ENCODE measurements at regions not wholly inside any gene's neighbourhood (a gene's known extent, or its start where the extent isn't known, plus 50 kb on each side); places are given as distances from the start of the nearest gene placed in this dataset.
A peak's percentile ranks its signal among the peaks of the same experiment; 100 is the strongest.

DNA sequence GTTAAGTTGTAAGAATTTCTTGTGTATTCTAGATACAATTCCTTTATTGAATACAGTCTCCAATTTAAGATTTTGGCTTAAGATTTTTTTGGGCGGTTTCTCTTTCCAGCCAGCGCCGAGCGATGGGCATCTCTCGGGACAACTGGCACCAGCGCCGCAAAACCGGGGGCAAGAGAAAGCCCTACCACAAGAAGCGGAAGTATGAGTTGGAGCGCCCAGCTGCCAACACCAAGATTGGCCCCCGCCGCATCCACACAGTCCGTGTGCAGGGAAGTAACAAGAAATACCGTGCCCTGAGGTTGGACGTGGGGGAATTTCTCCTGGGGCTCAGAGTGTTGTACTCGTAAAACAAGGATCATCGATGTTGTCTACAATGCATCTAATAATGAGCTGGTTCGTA is 278.7 kb upstream of the TARS1 start:
- intact Hi-C loops (cut with DNase I, micrococcal nuclease) = no loop called here
- no peaks in the 10 kb centered on the region for H3K9me3 ChIP-seq
- ATAC-seq (no peak), DNase-seq (peak in 1 of 3 donors; percentile 34)
- no peak overlapping the region for H3K4me3 ChIP-seq
- no peaks in the 10 kb centered on the region for H3K4me1 ChIP-seq (ENCODE audit: low read depth)
- TF ChIP-seq, protein P1, sequence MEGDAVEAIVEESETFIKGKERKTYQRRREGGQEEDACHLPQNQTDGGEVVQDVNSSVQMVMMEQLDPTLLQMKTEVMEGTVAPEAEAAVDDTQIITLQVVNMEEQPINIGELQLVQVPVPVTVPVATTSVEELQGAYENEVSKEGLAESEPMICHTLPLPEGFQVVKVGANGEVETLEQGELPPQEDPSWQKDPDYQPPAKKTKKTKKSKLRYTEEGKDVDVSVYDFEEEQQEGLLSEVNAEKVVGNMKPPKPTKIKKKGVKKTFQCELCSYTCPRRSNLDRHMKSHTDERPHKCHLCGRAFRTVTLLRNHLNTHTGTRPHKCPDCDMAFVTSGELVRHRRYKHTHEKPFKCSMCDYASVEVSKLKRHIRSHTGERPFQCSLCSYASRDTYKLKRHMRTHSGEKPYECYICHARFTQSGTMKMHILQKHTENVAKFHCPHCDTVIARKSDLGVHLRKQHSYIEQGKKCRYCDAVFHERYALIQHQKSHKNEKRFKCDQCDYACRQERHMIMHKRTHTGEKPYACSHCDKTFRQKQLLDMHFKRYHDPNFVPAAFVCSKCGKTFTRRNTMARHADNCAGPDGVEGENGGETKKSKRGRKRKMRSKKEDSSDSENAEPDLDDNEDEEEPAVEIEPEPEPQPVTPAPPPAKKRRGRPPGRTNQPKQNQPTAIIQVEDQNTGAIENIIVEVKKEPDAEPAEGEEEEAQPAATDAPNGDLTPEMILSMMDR (IDR thresholded peaks at IDR 0.05) = no peak
- H3K36me3 ChIP-seq (ENCODE audit: low read depth) = no peaks in the 10 kb centered on the region

DNA sequence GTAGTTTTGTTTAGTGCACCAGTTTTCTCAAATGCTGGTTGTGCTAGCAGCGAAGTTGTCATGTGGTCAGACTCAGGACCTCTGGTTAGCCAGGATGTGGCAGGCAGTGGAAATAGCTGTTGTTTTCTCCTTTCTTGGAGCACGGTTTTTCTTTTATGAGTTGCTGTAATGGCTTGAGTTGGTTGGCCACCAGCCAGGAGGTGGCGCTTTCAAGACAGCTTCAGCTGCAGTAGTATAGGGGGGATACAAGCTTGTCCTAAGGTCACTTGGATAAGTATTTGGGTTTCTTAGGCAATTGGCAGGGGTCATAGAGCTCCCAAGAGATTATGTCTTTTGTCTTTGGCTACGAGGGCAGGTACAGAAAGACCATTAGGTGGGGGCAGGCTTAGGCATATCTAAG is 274.2 kb upstream of the TARS1 start:
- TF ChIP-seq, protein P1 (IDR thresholded peaks at IDR 0.05) = no peak
- ATAC-seq (no peak), DNase-seq (peak in 1 of 3 donors; percentile 4)

DNA sequence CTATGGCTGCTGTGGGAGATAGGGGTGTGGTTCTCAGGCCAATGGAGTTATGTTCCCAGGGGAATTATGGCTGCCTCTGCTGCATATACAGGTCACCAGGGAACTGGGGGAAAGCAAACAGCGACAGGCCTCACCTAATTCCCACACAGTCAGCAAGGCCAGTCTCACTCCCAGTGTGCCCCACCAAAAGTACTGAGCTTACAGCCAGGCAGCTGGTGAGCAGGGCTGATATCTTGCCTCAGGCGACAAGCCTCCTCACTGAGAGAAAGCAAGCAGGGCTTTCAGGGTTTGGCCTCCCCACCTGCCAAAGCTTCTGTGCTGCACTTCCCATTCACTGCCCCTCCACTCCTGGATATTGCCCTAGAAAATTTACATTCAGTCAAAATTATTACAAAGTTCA is 273.8 kb upstream of the TARS1 start:
- Histone ChIP-seq H3K4me3 (no peak overlapping the region), H3K36me3 (ENCODE audit: low read depth) (no peaks in the 10 kb centered on the region), H3K4me1 (ENCODE audit: low read depth) (no peaks in the 10 kb centered on the region), H3K9me3 (peaks cover 16% of the 10 kb centered on the region)
- no peak for DNase-seq
- TF ChIP-seq, protein P1 (IDR thresholded peaks at IDR 0.05) = no peak
- ATAC-seq = no peak
- intact Hi-C loops (cut with DNase I, micrococcal nuclease) = no loop called here

More for the DNA sequence above, 274.2 kb upstream of the TARS1 start:
- Histone ChIP-seq H3K36me3 (ENCODE audit: low read depth) (no peaks in the 10 kb centered on the region), H3K4me1 (ENCODE audit: low read depth) (no peaks in the 10 kb centered on the region), H3K9me3 (peaks cover 16% of the 10 kb centered on the region), H3K4me3 (no peak overlapping the region)
- intact Hi-C loops (cut with DNase I, micrococcal nuclease) = no loop called here

DNA sequence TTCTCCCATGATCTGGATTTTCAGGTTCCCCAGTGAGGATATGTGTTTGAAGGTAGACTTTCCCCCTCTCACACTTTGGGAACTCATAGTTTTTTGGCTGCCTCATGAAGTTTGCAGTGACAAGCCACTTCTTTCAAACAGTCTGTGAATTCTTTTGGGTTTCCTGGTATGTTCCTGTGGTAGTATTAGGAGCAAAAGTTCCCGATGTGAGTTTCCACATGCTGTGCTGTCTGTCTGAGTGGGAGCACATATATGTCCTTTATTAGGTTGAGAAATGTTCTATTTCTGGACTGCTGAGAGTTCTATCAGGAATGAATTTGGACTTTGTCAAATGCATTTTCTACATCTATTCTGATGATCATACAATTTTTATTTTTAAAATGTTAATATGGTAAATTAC is 273.2 kb upstream of the TARS1 start:
- ATAC-seq (no peak), DNase-seq (no peak)
- peaks cover 16% of the 10 kb centered on the region for H3K9me3 ChIP-seq
- intact Hi-C loops (cut with DNase I, micrococcal nuclease) = no loop called here
- no peaks in the 10 kb centered on the region for H3K4me1 ChIP-seq (ENCODE audit: low read depth)
- TF ChIP-seq, protein P1 (IDR thresholded peaks at IDR 0.05) = no peak
- no peak overlapping the region for H3K4me3 ChIP-seq
- no peaks in the 10 kb centered on the region for H3K36me3 ChIP-seq (ENCODE audit: low read depth)

DNA sequence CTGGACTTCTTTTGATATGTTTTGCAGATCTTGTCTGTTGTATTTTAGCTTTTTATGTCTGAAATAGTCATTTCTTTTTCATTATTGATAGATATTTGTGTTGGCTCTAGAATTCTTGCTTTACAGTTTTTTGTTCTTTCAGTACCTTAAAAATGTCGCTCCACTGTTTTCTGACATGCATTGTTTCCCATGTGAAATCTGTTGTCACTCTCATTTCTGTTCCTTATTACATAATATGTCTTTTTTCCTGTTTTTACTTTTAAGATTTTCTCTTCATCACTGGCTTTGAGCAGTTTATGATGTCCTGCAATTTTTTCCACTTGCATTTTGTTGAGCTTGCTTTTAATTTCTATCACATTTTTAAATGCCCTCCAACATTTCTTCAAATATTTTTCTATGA is 270.4 kb upstream of the TARS1 start:
- Histone ChIP-seq H3K4me3 (no peak overlapping the region), H3K4me1 (ENCODE audit: low read depth) (no peaks in the 10 kb centered on the region), H3K36me3 (ENCODE audit: low read depth) (no peaks in the 10 kb centered on the region), H3K9me3 (peaks cover 16% of the 10 kb centered on the region)
- ATAC-seq (no peak), DNase-seq (no peak)
- TF ChIP-seq, protein P1 (IDR thresholded peaks at IDR 0.05) = no peak
- intact Hi-C loops (cut with DNase I, micrococcal nuclease) = no loop called here

DNA sequence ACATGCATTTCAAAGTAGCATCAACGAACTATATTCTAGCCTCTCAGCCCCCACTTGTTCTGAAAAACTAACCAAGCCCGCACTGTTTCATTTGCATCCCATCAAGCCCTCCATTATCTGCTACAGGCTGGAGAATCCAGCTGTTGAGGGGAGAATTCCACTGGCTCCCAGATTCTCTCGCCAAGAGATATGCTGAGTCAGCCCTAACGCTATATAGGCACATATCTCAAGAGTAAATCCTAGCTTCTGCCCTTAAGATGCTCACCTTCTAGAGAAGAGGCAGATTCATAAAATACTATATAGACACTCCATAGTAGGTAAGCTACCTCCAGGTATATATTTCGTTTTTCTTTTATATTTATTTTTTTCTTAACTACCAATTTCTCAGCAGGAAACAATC is 266.4 kb upstream of the TARS1 start:
- TF ChIP-seq, protein P1 (IDR thresholded peaks at IDR 0.05) = no peak
- ATAC-seq (no peak), DNase-seq (no peak)
- H3K4me1 ChIP-seq (ENCODE audit: low read depth) = no peaks in the 10 kb centered on the region
- H3K9me3 ChIP-seq = peaks cover 16% of the 10 kb centered on the region
- H3K4me3 ChIP-seq = no peak overlapping the region
- intact Hi-C loops (cut with DNase I, micrococcal nuclease) = no loop called here
- no peaks in the 10 kb centered on the region for H3K36me3 ChIP-seq (ENCODE audit: low read depth)
